Hepatocyte (in vitro differentiated cells): ENCODE measurements at regions not wholly inside any gene's neighbourhood (a gene's known extent, or its start where the extent isn't known, plus 50 kb on each side); places are given as distances from the start of the nearest gene placed in this dataset.
"Not testable (repeated sequence)": the region's sequence is repeated elsewhere in the genome, so short reads cannot be mapped to it uniquely, and the experiment has no call there.

Experiments
- CTCF ChIP-seq: fragments of 200-600 bp; sonication (generic); IDR thresholded peaks from 2 replicates; pipeline ENCODE4 v1.5.1; 2016; ENCODE audit warnings: antibody characterized with exemption, mild to moderate bottlenecking; ENCODE audit not compliant: poor library complexity
- EZH2 ChIP-seq: fragments of 200-600 bp; sonication (generic); IDR thresholded peaks from 2 replicates; pipeline ENCODE4 v1.6.1; 2016; ENCODE audit warnings: antibody characterized with exemption, mild to moderate bottlenecking, borderline replicate concordance

GRCh38 chr6:134537765-134538164 lies 219.9 kb upstream of the SGK1 start:
- not testable (repeated sequence) for TF ChIP-seq EZH2, CTCF
